IMR-90 (cell line): ENCODE measurements at regions not wholly inside any gene's neighbourhood (a gene's known extent, or its start where the extent isn't known, plus 50 kb on each side); places are given as distances from the start of the nearest gene placed in this dataset.

Experiments used
- ATAC-seq: fragments of 200-7000 bp; cut with Tn5 transposase; 2 replicates; pipeline ENCODE4 v1.9.1; 2020; ENCODE audit warnings: low read depth, mild to moderate bottlenecking, moderate library complexity
- BruUV-seq: library from RNA; stranded (reverse); fragments of 400-500 nt; replicated peaks from 2 replicates; lab custom pipeline; 2021; lab: Mats Ljungman, UMichigan
- CTCF ChIA-PET: fragments of 300-600 bp; formaldehyde crosslinking; extraction: SDS; loops from one replicate; lab custom pipeline; 2021; ENCODE audit warnings: antibody characterized with exemption; lab: Yijun Ruan, JAX
- POLR2A ChIA-PET: fragments of 300-600 bp; sonication (Branson Sonifier 250); formaldehyde crosslinking; loops from one replicate; lab custom pipeline; 2022; ENCODE audit warnings: antibody characterized with exemption; ENCODE audit not compliant: unreplicated experiment; lab: Charles Lee
- DNase-seq: peaks from one replicate; pipeline ENCODE4 v3.0.0; 2013
- H2AFZ ChIP-seq: replicated peaks from 2 replicates; pipeline ENCODE3; 2013; ENCODE audit warnings: low read length, mild to moderate bottlenecking; ENCODE audit not compliant: poor library complexity
- H2AK5ac ChIP-seq: 2 replicates; pipeline ENCODE4 v1.6.1; 2013; ENCODE audit warnings: low read depth, low read length, inconsistent platforms
- H2AK9ac ChIP-seq: replicated peaks from 2 replicates; pipeline ENCODE3; 2013; ENCODE audit warnings: mild to moderate bottlenecking, low read depth, low read length, moderate library complexity; ENCODE audit not compliant: poor library complexity
- H2BK120ac ChIP-seq: 2 replicates; pipeline ENCODE4 v1.6.1; 2013; ENCODE audit warnings: low read depth, low read length, inconsistent platforms
- H2BK15ac ChIP-seq: 3 replicates; pipeline ENCODE4 v1.6.1; 2013; ENCODE audit warnings: low read depth, low read length, inconsistent platforms
- H2BK20ac ChIP-seq: 2 replicates; pipeline ENCODE4 v1.6.1; 2013; ENCODE audit warnings: low read depth, mild to moderate bottlenecking, inconsistent platforms, low read length, moderate library complexity
- H2BK5ac ChIP-seq: 2 replicates; pipeline ENCODE4 v1.6.1; 2013; ENCODE audit warnings: mild to moderate bottlenecking, low read depth, low read length, inconsistent platforms; ENCODE audit not compliant: poor library complexity, severe bottlenecking
- H3K14ac ChIP-seq: replicated peaks from 2 replicates; pipeline ENCODE4 v1.6.1; 2013; ENCODE audit warnings: low read depth, low read length, inconsistent platforms
- H3K18ac ChIP-seq: 2 replicates; pipeline ENCODE4 v1.6.1; 2013; ENCODE audit warnings: low read depth, low read length, control low read depth
- H3K23ac ChIP-seq: 2 replicates; pipeline ENCODE4 v1.6.1; 2013; ENCODE audit warnings: low read depth, low read length, inconsistent platforms
- H3K27ac ChIP-seq: 2 replicates; pipeline ENCODE4 v1.5.1; 2013; ENCODE audit warnings: mild to moderate bottlenecking, control low read depth, low read length; ENCODE audit not compliant: insufficient read depth
- H3K27me3 ChIP-seq: 2 replicates; pipeline ENCODE4 v1.6.1; 2013; ENCODE audit warnings: low read length; ENCODE audit not compliant: control insufficient read depth, insufficient read depth
- H3K36me3 ChIP-seq: 2 replicates; pipeline ENCODE4 v1.6.1; 2013; ENCODE audit warnings: low read length, mixed read lengths; ENCODE audit not compliant: control insufficient read depth, insufficient read depth
- H3K4ac ChIP-seq: 2 replicates; pipeline ENCODE4 v1.6.1; 2013; ENCODE audit warnings: low read depth, low read length, inconsistent platforms
- H3K4me1 ChIP-seq: 2 replicates; pipeline ENCODE4 v1.6.1; 2013; ENCODE audit warnings: low read length, mixed read lengths; ENCODE audit not compliant: control insufficient read depth, insufficient read depth
- H3K4me2 ChIP-seq: 2 replicates; pipeline ENCODE4 v1.6.1; 2013; ENCODE audit warnings: low read depth, mild to moderate bottlenecking, control low read depth, low read length, moderate library complexity
- H3K4me3 ChIP-seq: 2 replicates; pipeline ENCODE4 v1.5.1; 2013; ENCODE audit warnings: low read depth, mild to moderate bottlenecking, control low read depth, low read length, moderate library complexity; ENCODE audit not compliant: insufficient read depth
- H3K56ac ChIP-seq: 2 replicates; pipeline ENCODE4 v1.6.1; 2013; ENCODE audit warnings: low read length, inconsistent platforms; ENCODE audit not compliant: insufficient read depth; ENCODE audit errors: extremely low read depth
- H3K79me1 ChIP-seq, 2 experiments: 2 replicates each; pipeline ENCODE4 v1.6.1; 2013; ENCODE audit warnings: low read length in 2 of 2, inconsistent platforms in 1 of 2, low read depth in 1 of 2
- H3K9ac ChIP-seq: 2 replicates; pipeline ENCODE4 v1.6.1; 2013; ENCODE audit warnings: low read depth, low read length, control low read depth
- H3K9me1 ChIP-seq: 2 replicates; pipeline ENCODE4 v1.6.1; 2013; ENCODE audit warnings: low read length, inconsistent platforms; ENCODE audit not compliant: insufficient read depth
- H3K9me3 ChIP-seq: 2 replicates; pipeline ENCODE4 v1.6.1; 2013; ENCODE audit warnings: low read length; ENCODE audit not compliant: control insufficient read depth, insufficient read depth
- H4K20me1 ChIP-seq: 2 replicates; pipeline ENCODE4 v1.6.1; 2013; ENCODE audit warnings: low read length, inconsistent platforms; ENCODE audit not compliant: insufficient read depth
- H4K5ac ChIP-seq: 2 replicates; pipeline ENCODE4 v1.6.1; 2013; ENCODE audit warnings: mild to moderate bottlenecking, low read depth, low read length, control low read depth
- H4K8ac ChIP-seq, 2 experiments: 2 replicates each; pipeline ENCODE4 v1.6.1; 2013; ENCODE audit warnings: low read depth in 2 of 2, low read length in 2 of 2, control low read depth in 1 of 2, inconsistent platforms in 1 of 2
- H4K91ac ChIP-seq: 2 replicates; pipeline ENCODE4 v1.6.1; 2013; ENCODE audit warnings: low read depth, low read length, inconsistent platforms; ENCODE audit not compliant: insufficient read depth
- BHLHE40 ChIP-seq: fragments of 150-350 bp; IDR thresholded peaks from 2 replicates; pipeline ENCODE4 v1.6.1; 2016; ENCODE audit warnings: mild to moderate bottlenecking, low read depth, low read length
- CEBPB ChIP-seq: IDR thresholded peaks from 2 replicates; pipeline ENCODE4 v1.6.1; 2012; ENCODE audit warnings: low read depth, low read length, improper control_type of control experiment
- CHD1 ChIP-seq: IDR thresholded peaks from 2 replicates; pipeline ENCODE4 v1.6.1; 2012; ENCODE audit warnings: low read depth, low read length, improper control_type of control experiment
- FOS ChIP-seq: fragments of 150-350 bp; IDR thresholded peaks from 2 replicates; pipeline ENCODE4 v1.6.1; 2016; ENCODE audit warnings: low read depth, low read length
- MAFK ChIP-seq: IDR thresholded peaks from 2 replicates; pipeline ENCODE4 v1.6.1; 2012; ENCODE audit warnings: low read depth, low read length, improper control_type of control experiment
- MXI1 ChIP-seq: IDR thresholded peaks from 2 replicates; pipeline ENCODE4 v1.6.1; 2012; ENCODE audit warnings: low read depth, mild to moderate bottlenecking, low read length, moderate library complexity, borderline replicate concordance
- NFE2L2 ChIP-seq: fragments of 150-350 bp; IDR thresholded peaks from 2 replicates; pipeline ENCODE4 v1.6.1; 2016; ENCODE audit warnings: low read depth, mild to moderate bottlenecking, low read length
- POLR2A ChIP-seq: IDR thresholded peaks from 2 replicates; pipeline ENCODE4 v1.6.1; 2012; ENCODE audit warnings: mild to moderate bottlenecking, low read depth, low read length
- RAD21 ChIP-seq: IDR thresholded peaks from 2 replicates; pipeline ENCODE4 v1.6.1; 2012; ENCODE audit warnings: low read length, improper control_type of control experiment
- RCOR1 ChIP-seq: IDR thresholded peaks from 2 replicates; pipeline ENCODE4 v1.6.1; 2012; ENCODE audit warnings: mild to moderate bottlenecking, low read length, improper control_type of control experiment; ENCODE audit not compliant: insufficient replicate concordance
- RFX5 ChIP-seq: IDR thresholded peaks from 2 replicates; pipeline ENCODE4 v1.8.0; 2012; ENCODE audit warnings: low read depth, mild to moderate bottlenecking, low read length, moderate library complexity
- SMC3 ChIP-seq: fragments of 150-350 bp; IDR thresholded peaks from 2 replicates; pipeline ENCODE4 v1.6.1; 2016; ENCODE audit warnings: low read depth, mild to moderate bottlenecking, antibody characterized with exemption, low read length, moderate library complexity
- WGBS, 2 experiments: methylation state at CpG; one replicate each; pipeline versions ENCODE4 v1.1.5 to v1.1.7; 2013; ENCODE audit warnings: missing lambda C conversion rate in 2 of 2; ENCODE audit not compliant: insufficient read length in 1 of 2; ENCODE audit errors: extremely low coverage in 2 of 2; 5-methylcytosine and 5-hydroxymethylcytosine counted together
- dilution Hi-C: fragments of 300-500 bp; cut with HindIII; formaldehyde crosslinking; loops from one replicate; pipeline ENCODE4 v1.14.3; 2018; ENCODE audit warnings: low sequenced_read_pairs; ENCODE audit not compliant: unreplicated experiment
- in situ Hi-C: fragments of 300-500 bp; cut with MboI; formaldehyde crosslinking; loops from 3 replicates; pipeline ENCODE4 v1.14.3; 2019; ENCODE audit warnings: low sequenced_read_pairs, inconsistent platforms, mixed read lengths
- intact Hi-C: fragments of 100-400 bp; cut with micrococcal nuclease; formaldehyde crosslinking; loops from 2 replicates; pipeline ENCODE4 v1.10.0; 2022
- TF ChIP-seq, protein P1 (sequence below): conservative IDR thresholded peaks from 2 replicates; pipeline ENCODE4 v1.5.1; 2012; ENCODE audit warnings: mild to moderate bottlenecking, low read depth, low read length, improper control_type of control experiment
- TF ChIP-seq, protein P2 (sequence below): fragments of 150-350 bp; IDR thresholded peaks from 2 replicates; pipeline ENCODE4 v1.6.1; 2016; ENCODE audit warnings: low read depth, mild to moderate bottlenecking, low read length, moderate library complexity, borderline replicate concordance
- TF ChIP-seq, protein P3 (sequence below): fragments of 150-350 bp; IDR thresholded peaks from 2 replicates; pipeline ENCODE4 v1.6.1; 2017; ENCODE audit warnings: mild to moderate bottlenecking, antibody characterized with exemption, low read length, low read depth

DNA sequence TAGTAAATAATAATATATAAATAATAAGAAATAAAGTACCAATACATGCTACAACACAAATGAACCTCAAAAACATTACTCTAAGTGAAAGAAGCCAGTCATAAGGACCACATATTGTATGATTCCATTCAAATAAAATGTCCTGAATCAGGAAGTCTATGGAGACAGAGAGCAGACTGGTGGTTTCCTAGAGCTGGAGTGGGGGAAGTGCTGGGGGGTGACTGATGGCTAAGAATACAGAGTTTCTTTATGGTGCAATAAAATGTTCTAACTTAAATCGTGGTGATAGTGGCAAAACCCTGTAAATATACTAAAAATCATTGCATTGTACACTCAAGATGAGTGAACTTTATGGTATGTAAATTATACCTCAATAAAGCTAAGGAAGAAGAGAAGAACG is 376.5 kb downstream of the BUD13 start:
- no CpG with 5 or more reads among the region's 2 CpGs for WGBS, 2 experiments
- H2AK5ac ChIP-seq = no peak overlapping the region
- dilution Hi-C loops (no loop called here), intact Hi-C loops (no loop called here), in situ Hi-C loops (no loop called here)
- H3K56ac ChIP-seq = no peak overlapping the region
- H3K27ac ChIP-seq = no peak overlapping the region
- ATAC-seq = no peak
- ChIA-PET CTCF (no interaction called here), POLR2A (no interaction called here)
- H3K4me2 ChIP-seq = no peak overlapping the region
- no peak overlapping the region for H2BK5ac ChIP-seq
- no peak overlapping the region for H3K23ac ChIP-seq
- H2BK20ac ChIP-seq = no peak overlapping the region
- no peak overlapping the region for H4K5ac ChIP-seq
- no peak overlapping the region for H4K8ac ChIP-seq
- no TSS peak for BruUV-seq
- no peaks in the 10 kb centered on the region for H3K36me3 ChIP-seq
- no peak overlapping the region for H3K9ac ChIP-seq
- no peak overlapping the region for H3K18ac ChIP-seq
- H2BK15ac ChIP-seq = no peak overlapping the region
- H3K9me1 ChIP-seq = no peaks in the 10 kb centered on the region
- no peak overlapping the region for H2BK120ac ChIP-seq
- no peak overlapping the region for H2AK9ac ChIP-seq
- no peaks in the 10 kb centered on the region for H4K20me1 ChIP-seq
- TF ChIP-seq BHLHE40 (no peak), POLR2A (no peak), MAFK (no peak), RAD21 (no peak), CHD1 (no peak), CEBPB (no peak), FOS (no peak), NFE2L2 (no peak), RCOR1 (no peak), SMC3 (no peak), MXI1 (no peak), RFX5 (no peak)
- TF ChIP-seq, protein P1, sequence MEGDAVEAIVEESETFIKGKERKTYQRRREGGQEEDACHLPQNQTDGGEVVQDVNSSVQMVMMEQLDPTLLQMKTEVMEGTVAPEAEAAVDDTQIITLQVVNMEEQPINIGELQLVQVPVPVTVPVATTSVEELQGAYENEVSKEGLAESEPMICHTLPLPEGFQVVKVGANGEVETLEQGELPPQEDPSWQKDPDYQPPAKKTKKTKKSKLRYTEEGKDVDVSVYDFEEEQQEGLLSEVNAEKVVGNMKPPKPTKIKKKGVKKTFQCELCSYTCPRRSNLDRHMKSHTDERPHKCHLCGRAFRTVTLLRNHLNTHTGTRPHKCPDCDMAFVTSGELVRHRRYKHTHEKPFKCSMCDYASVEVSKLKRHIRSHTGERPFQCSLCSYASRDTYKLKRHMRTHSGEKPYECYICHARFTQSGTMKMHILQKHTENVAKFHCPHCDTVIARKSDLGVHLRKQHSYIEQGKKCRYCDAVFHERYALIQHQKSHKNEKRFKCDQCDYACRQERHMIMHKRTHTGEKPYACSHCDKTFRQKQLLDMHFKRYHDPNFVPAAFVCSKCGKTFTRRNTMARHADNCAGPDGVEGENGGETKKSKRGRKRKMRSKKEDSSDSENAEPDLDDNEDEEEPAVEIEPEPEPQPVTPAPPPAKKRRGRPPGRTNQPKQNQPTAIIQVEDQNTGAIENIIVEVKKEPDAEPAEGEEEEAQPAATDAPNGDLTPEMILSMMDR = no peak
- TF ChIP-seq, protein P2, sequence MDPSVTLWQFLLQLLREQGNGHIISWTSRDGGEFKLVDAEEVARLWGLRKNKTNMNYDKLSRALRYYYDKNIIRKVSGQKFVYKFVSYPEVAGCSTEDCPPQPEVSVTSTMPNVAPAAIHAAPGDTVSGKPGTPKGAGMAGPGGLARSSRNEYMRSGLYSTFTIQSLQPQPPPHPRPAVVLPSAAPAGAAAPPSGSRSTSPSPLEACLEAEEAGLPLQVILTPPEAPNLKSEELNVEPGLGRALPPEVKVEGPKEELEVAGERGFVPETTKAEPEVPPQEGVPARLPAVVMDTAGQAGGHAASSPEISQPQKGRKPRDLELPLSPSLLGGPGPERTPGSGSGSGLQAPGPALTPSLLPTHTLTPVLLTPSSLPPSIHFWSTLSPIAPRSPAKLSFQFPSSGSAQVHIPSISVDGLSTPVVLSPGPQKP = no peak
- TF ChIP-seq, protein P3, sequence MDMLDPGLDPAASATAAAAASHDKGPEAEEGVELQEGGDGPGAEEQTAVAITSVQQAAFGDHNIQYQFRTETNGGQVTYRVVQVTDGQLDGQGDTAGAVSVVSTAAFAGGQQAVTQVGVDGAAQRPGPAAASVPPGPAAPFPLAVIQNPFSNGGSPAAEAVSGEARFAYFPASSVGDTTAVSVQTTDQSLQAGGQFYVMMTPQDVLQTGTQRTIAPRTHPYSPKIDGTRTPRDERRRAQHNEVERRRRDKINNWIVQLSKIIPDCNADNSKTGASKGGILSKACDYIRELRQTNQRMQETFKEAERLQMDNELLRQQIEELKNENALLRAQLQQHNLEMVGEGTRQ = no peak
- no peak overlapping the region for H4K91ac ChIP-seq
- no peaks in the 10 kb centered on the region for H3K4me1 ChIP-seq
- no peak overlapping the region for H3K4ac ChIP-seq
- no peak overlapping the region for H3K14ac ChIP-seq
- no peak for DNase-seq
- H3K79me1 ChIP-seq = no peaks in the 10 kb centered on the region
- H3K27me3 ChIP-seq = no peaks in the 10 kb centered on the region
- no peaks in the 10 kb centered on the region for H3K9me3 ChIP-seq
- no peak overlapping the region for H3K4me3 ChIP-seq
- H2AFZ ChIP-seq = no peak overlapping the region
